Tibial artery (tissue), 4 donors: ENCODE measurements at regions not wholly inside any gene's neighbourhood (a gene's known extent, or its start where the extent isn't known, plus 50 kb on each side); places are given as distances from the start of the nearest gene placed in this dataset.
"Not testable (repeated sequence)": the region's sequence is repeated elsewhere in the genome, so short reads cannot be mapped to it uniquely, and the experiment has no call there.

ENCODE experiments used
- DNase-seq, 2 donors: peaks; one replicate each; pipeline ENCODE4 v3.0.0-alpha.2; 2019
- H3K27ac ChIP-seq, 2 donors: fragments of 200-600 bp; sonication (generic) in 1 of 2; 1 replicate in 1 of 2; 2 replicates in 1 of 2; pipeline ENCODE4 v1.5.1; 2018 to 2019; ENCODE audit warnings: mild to moderate bottlenecking in 1 of 2
- H3K27me3 ChIP-seq, 2 donors: fragments of 200-600 bp; sonication (generic) in 1 of 2; one replicate each; pipeline versions ENCODE4 v1.5.1 to v1.6.0; 2016 to 2019
- H3K36me3 ChIP-seq, 3 donors: fragments of 200-600 bp; sonication (generic) in 2 of 3; one replicate each; pipeline ENCODE4 v1.5.1; 2016 to 2019; ENCODE audit warnings: mild to moderate bottlenecking in 2 of 3
- H3K4me1 ChIP-seq, 4 donors: fragments of 200-600 bp; sonication (generic) in 2 of 4; 1 replicate in 3 of 4; 2 replicates in 1 of 4; pipeline ENCODE4 v1.5.1; 2016 to 2019
- H3K4me3 ChIP-seq, 2 donors: fragments of 200-600 bp; sonication (generic) in 1 of 2; 1 replicate in 1 of 2; 2 replicates in 1 of 2; pipeline ENCODE4 v1.5.1; 2018 to 2019; ENCODE audit warnings: mild to moderate bottlenecking in 2 of 2
- H3K9me3 ChIP-seq, 3 donors: fragments of 200-600 bp; sonication (generic) in 1 of 3; one replicate each; pipeline ENCODE4 v1.5.1; 2016 to 2019
- CTCF ChIP-seq, 2 experiments: fragments of 200-600 bp in 1 of 2; fragments of 450-650 bp in 1 of 2; IDR thresholded peaks; one replicate each; pipeline ENCODE4 v1.5.1; 2017 to 2019; ENCODE audit warnings: antibody characterized with exemption in 2 of 2, mild to moderate bottlenecking in 1 of 2, moderate library complexity in 1 of 2
- intact Hi-C: fragments of 100-400 bp; cut with DNase I; formaldehyde crosslinking; loops from one replicate; pipeline ENCODE4 v1.15.0; 2023; ENCODE audit warnings: low total_unique reads

DNA sequence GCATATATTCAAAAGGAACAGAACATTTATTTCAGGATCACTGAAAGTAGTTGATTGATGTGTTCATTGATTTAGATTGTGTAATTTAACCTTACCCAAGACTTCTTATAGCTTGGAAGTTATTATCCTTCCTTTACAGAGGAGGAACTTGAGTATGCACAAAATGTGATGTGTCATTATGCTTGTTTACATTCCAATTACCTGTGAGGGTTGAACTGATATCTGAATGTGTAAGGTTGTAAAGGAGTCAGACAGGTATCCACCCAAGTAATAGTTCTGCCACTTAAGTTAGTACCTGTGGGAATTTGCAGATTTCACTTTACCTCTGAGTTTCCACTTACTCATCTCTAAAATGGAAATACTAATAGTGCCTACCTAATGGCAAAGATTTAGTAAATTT is 668.2 kb downstream of the DOK5 start:
- H3K4me1 ChIP-seq: no peaks in the 10 kb centered on the region
- no peaks in the 10 kb centered on the region for H3K27me3 ChIP-seq
- no peak for TF ChIP-seq CTCF (IDR thresholded peaks at IDR 0.05)
- H3K9me3 ChIP-seq: no peaks in the 10 kb centered on the region
- no peaks in the 10 kb centered on the region for H3K36me3 ChIP-seq
- intact Hi-C loops: no loop called here
- no peak for DNase-seq
- H3K27ac ChIP-seq: no peak overlapping the region
- no peak overlapping the region for H3K4me3 ChIP-seq

DNA sequence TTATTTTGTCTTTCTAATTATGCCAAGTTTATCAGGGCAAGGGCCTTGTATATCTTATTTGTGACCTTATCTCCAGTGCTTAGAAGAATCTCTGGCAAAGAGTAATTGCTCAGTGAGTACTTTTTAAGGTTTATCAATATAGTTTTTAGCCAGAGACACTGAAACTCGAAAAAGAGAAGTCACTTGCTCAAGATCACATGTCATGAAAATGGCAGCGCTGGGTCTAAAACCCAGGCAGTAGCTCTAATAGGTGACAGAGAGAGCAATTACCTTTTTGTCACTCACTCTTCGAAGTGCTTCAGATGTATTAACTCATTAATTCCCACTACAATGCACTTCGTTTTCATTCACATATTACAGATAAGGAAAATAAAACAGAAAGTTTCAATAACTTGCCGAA is 667.5 kb downstream of the DOK5 start:
- Histone ChIP-seq H3K27me3 (no peaks in the 10 kb centered on the region), H3K4me3 (no peak overlapping the region), H3K9me3 (no peaks in the 10 kb centered on the region), H3K4me1 (no peaks in the 10 kb centered on the region), H3K27ac (no peak overlapping the region), H3K36me3 (no peaks in the 10 kb centered on the region)
- no peak for TF ChIP-seq CTCF (IDR thresholded peaks at IDR 0.05)
- no peak for DNase-seq
- intact Hi-C loops: no loop called here

DNA sequence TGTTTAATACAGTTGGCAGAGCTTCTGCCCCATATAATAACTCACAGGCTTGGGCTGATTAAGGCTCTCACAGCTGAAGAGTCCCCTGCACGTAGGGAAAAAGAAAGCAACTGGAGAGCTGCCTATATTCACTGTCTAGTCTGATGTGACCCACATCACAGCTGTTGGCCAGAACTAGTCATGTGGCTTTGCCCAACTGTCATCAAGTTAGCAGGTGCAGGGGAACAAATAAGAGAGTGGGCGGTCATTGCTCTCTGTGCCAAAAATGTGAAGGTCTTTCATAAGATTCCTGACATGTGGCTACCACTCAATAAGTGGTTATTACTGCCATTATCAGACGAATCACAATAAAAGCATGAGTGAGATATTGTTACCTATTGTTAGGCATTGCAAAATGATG is 665.2 kb downstream of the DOK5 start:
- Histone ChIP-seq H3K9me3 (no peaks in the 10 kb centered on the region), H3K4me1 (no peaks in the 10 kb centered on the region), H3K27ac (no peak overlapping the region), H3K36me3 (no peaks in the 10 kb centered on the region), H3K4me3 (no peak overlapping the region), H3K27me3 (no peaks in the 10 kb centered on the region)
- intact Hi-C loops: no loop called here
- no peak for DNase-seq
- TF ChIP-seq CTCF (IDR thresholded peaks at IDR 0.05): no peak

GRCh38 chr20:55139173-55139765 is 663.9 kb downstream of the DOK5 start:
- Histone ChIP-seq H3K36me3 (no peaks in the 10 kb centered on the region), H3K4me1 (no peaks in the 10 kb centered on the region), H3K27ac (no peak overlapping the region), H3K9me3 (no peaks in the 10 kb centered on the region), H3K4me3 (no peak overlapping the region), H3K27me3 (no peaks in the 10 kb centered on the region)
- intact Hi-C loops: no loop called here
- no peak for TF ChIP-seq CTCF (IDR thresholded peaks at IDR 0.05)
- DNase-seq: no peak

DNA sequence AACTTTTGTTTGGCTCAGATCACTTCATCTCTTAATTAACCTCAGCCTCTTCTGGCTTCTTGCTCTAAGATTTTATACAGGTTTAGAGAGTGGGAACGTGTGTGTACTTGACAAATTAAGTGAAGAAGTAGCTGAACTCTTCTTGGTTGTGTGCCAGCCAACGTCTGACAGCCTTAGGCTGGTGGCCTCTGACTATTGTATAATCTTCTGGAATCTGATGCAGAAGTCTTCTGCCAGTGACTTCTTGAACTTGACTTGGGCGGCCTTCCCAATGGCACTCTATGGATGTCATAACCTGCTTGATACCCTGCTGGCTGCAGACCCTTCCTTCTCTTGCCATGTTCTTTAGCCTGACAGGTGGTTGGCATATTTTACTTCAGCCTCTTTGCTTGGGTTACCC is 660.5 kb downstream of the DOK5 start:
- Histone ChIP-seq H3K27me3 (no peaks in the 10 kb centered on the region), H3K4me3 (no peak overlapping the region), H3K27ac (no peak overlapping the region), H3K36me3 (no peaks in the 10 kb centered on the region), H3K9me3 (no peaks in the 10 kb centered on the region), H3K4me1 (no peaks in the 10 kb centered on the region)
- intact Hi-C loops: no loop called here
- no peak for TF ChIP-seq CTCF (IDR thresholded peaks at IDR 0.05)
- DNase-seq: no peak

DNA sequence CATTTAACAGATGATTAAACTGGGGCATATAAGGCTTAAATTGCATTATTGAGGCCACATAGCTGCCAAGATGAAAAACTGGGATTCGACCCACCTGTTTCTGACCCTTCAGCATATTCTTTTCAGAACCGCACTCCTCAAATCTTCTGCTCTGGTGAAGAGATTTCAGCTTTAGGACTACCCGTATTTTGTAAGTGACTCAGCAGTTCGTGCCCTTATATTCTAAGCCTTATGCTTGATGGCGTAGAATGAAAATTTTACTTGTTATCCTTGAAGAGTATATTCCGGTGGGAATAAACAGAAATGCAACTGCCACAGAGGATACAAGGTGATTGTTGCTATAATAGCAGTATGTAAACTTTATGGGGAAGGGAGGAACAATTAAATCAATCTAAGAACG is 657.1 kb downstream of the DOK5 start:
- intact Hi-C loops: no loop called here
- Histone ChIP-seq H3K4me1 (no peaks in the 10 kb centered on the region), H3K27ac (no peak overlapping the region), H3K27me3 (no peaks in the 10 kb centered on the region), H3K9me3 (no peaks in the 10 kb centered on the region), H3K4me3 (no peak overlapping the region), H3K36me3 (no peaks in the 10 kb centered on the region)
- no peak for DNase-seq
- TF ChIP-seq CTCF (IDR thresholded peaks at IDR 0.05): no peak

- H3K36me3 ChIP-seq, H3K4me1 ChIP-seq, H3K27me3 ChIP-seq, DNase-seq, intact Hi-C loops, H3K27ac ChIP-seq, H3K4me3 ChIP-seq, H3K9me3 ChIP-seq: not testable (repeated sequence)
These were observed 642.2 kb downstream of the DOK5 start for GRCh38 chr20:55117577-55117976.
